ENCODE measurements at regions not wholly inside any gene's neighbourhood (a gene's known extent, or its start where the extent isn't known, plus 50 kb on each side); places are given as distances from the start of the nearest gene placed in this dataset.

GRCh38 chr6:129940454-129941195 lies 77.8 kb upstream of the L3MBTL3 start:
- TF ChIP-seq, protein P1, sequence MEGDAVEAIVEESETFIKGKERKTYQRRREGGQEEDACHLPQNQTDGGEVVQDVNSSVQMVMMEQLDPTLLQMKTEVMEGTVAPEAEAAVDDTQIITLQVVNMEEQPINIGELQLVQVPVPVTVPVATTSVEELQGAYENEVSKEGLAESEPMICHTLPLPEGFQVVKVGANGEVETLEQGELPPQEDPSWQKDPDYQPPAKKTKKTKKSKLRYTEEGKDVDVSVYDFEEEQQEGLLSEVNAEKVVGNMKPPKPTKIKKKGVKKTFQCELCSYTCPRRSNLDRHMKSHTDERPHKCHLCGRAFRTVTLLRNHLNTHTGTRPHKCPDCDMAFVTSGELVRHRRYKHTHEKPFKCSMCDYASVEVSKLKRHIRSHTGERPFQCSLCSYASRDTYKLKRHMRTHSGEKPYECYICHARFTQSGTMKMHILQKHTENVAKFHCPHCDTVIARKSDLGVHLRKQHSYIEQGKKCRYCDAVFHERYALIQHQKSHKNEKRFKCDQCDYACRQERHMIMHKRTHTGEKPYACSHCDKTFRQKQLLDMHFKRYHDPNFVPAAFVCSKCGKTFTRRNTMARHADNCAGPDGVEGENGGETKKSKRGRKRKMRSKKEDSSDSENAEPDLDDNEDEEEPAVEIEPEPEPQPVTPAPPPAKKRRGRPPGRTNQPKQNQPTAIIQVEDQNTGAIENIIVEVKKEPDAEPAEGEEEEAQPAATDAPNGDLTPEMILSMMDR (IDR thresholded peaks at IDR 0.05; ENCODE audit: insufficient read depth, low read length) = no peak
- TF ChIP-seq, protein P2, sequence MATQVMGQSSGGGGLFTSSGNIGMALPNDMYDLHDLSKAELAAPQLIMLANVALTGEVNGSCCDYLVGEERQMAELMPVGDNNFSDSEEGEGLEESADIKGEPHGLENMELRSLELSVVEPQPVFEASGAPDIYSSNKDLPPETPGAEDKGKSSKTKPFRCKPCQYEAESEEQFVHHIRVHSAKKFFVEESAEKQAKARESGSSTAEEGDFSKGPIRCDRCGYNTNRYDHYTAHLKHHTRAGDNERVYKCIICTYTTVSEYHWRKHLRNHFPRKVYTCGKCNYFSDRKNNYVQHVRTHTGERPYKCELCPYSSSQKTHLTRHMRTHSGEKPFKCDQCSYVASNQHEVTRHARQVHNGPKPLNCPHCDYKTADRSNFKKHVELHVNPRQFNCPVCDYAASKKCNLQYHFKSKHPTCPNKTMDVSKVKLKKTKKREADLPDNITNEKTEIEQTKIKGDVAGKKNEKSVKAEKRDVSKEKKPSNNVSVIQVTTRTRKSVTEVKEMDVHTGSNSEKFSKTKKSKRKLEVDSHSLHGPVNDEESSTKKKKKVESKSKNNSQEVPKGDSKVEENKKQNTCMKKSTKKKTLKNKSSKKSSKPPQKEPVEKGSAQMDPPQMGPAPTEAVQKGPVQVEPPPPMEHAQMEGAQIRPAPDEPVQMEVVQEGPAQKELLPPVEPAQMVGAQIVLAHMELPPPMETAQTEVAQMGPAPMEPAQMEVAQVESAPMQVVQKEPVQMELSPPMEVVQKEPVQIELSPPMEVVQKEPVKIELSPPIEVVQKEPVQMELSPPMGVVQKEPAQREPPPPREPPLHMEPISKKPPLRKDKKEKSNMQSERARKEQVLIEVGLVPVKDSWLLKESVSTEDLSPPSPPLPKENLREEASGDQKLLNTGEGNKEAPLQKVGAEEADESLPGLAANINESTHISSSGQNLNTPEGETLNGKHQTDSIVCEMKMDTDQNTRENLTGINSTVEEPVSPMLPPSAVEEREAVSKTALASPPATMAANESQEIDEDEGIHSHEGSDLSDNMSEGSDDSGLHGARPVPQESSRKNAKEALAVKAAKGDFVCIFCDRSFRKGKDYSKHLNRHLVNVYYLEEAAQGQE (IDR thresholded peaks at IDR 0.05; ENCODE audit: insufficient replicate concordance, low read depth) = no peak

Data from HL-60 (cell line).